ENCODE measurements at regions not wholly inside any gene's neighbourhood (a gene's known extent, or its start where the extent isn't known, plus 50 kb on each side); places are given as distances from the start of the nearest gene placed in this dataset.
"Not testable (repeated sequence)": the region's sequence is repeated elsewhere in the genome, so short reads cannot be mapped to it uniquely, and the experiment has no call there.

GRCh38 chr10:129213256-129213655 is 253.8 kb upstream of the MGMT start:
- no peak overlapping the region for H3K4me3 ChIP-seq (ENCODE audit: low read length)
- no peak for TF ChIP-seq CTCF (conservative IDR thresholded peaks at IDR 0.05; ENCODE audit: low read depth, low read length)
- DNase-seq (ENCODE audit: low read depth), result no peak

- DNase-seq (ENCODE audit: low read depth); H3K4me3 ChIP-seq (ENCODE audit: low read length): not testable (repeated sequence)
Measured at GRCh38 chr10:129213996-129214395, 253.0 kb upstream of the MGMT start.

GRCh38 chr10:129219364-129219763 is 247.7 kb upstream of the MGMT start:
- H3K4me3 ChIP-seq (ENCODE audit: low read length), result no peak overlapping the region
- DNase-seq (ENCODE audit: low read depth), result no peak
- TF ChIP-seq CTCF (conservative IDR thresholded peaks at IDR 0.05; ENCODE audit: low read depth, low read length), result no peak

GRCh38 chr10:129222436-129222835 is 244.6 kb upstream of the MGMT start:
- no peak overlapping the region for H3K4me3 ChIP-seq (ENCODE audit: low read length)
- no peak for TF ChIP-seq CTCF (conservative IDR thresholded peaks at IDR 0.05; ENCODE audit: low read depth, low read length)
- no peak for DNase-seq (ENCODE audit: low read depth)

- DNase-seq (ENCODE audit: low read depth), result no peak
- H3K4me3 ChIP-seq (ENCODE audit: low read length), result no peak overlapping the region
- no peak for TF ChIP-seq CTCF (conservative IDR thresholded peaks at IDR 0.05; ENCODE audit: low read depth, low read length)
Measured at GRCh38 chr10:129223363-129223762, 243.7 kb upstream of the MGMT start.

- TF ChIP-seq CTCF (conservative IDR thresholded peaks at IDR 0.05; ENCODE audit: low read depth, low read length), result no peak
- no peak overlapping the region for H3K4me3 ChIP-seq (ENCODE audit: low read length)
- DNase-seq (ENCODE audit: low read depth), result no peak
Measured at GRCh38 chr10:129224065-129224464, 243.0 kb upstream of the MGMT start.

- H3K4me3 ChIP-seq (ENCODE audit: low read length), result no peak overlapping the region
- DNase-seq (ENCODE audit: low read depth), result no peak
- no peak for TF ChIP-seq CTCF (conservative IDR thresholded peaks at IDR 0.05; ENCODE audit: low read depth, low read length)
Measured at GRCh38 chr10:129231821-129232220, 235.2 kb upstream of the MGMT start.
